GM21390 (cell line): ENCODE measurements at regions not wholly inside any gene's neighbourhood (a gene's known extent, or its start where the extent isn't known, plus 50 kb on each side); places are given as distances from the start of the nearest gene placed in this dataset.

Experiments
- ATAC-seq: cut with Tn5 transposase; IDR thresholded peaks from one replicate; pipeline ENCODE4 v1.9.1; 2021; ENCODE audit not compliant: unreplicated experiment

DNA sequence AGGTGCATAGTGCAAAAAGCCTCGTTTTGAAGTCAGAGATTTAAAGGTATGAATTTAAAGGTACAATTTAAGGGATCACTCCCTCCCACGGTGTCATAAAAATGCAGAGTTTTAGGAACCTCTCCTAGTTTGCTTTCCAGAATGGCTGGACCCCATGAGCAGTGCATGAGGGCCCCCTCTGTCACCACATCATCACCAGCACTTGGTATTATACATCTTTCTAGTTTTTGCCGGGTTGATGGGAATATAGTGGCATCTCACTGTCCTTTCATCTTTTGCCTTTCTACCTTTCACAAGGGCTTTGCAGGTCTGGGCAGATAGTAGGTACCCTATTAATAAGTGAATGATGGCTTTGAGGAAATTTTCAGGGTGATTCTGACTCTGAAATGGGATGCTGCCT lies 103.6 kb upstream of the AGBL1 start:
- ATAC-seq = no peak

DNA sequence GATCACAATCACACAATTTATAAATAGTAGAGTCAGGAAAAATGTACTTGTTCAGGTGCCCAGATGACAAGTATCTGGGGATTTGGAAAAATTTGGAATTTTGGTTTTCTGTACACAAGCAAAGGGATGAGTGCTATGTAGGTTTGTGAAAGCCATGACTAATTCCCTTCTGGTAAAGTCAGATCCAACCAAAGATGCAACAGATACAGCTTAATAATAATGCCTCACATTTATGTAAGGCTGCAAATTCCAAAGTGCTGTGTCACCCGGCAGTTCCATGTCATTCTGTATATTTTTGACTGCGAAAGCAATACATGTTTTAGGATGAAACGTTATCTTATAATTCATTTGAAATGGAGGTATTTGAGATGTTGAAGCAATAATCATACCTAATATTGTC lies 102.7 kb upstream of the AGBL1 start:
- ATAC-seq = no peak

DNA sequence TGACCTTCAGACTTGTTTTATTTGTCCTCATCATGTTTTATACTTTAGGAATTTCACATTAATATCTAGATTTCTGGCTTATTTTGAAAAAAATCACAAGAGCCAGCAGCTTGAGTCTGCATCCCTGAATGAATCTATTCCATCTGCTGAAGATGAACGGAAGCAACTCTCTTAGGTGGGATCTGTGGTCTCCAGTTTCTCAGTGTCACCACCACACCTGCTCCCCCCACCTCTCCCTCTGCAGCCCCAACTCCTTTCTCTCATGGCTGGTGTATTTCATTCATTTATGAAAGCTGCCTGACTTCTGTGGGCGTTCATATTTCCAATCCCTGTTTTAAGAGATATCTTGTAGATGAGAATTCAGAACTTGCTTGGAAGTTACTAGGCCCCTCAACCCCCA lies 102.1 kb upstream of the AGBL1 start:
- ATAC-seq = no peak

- no peak for ATAC-seq
These were observed 99.7 kb upstream of the AGBL1 start for GRCh38 chr15:85979929-85980328.

DNA sequence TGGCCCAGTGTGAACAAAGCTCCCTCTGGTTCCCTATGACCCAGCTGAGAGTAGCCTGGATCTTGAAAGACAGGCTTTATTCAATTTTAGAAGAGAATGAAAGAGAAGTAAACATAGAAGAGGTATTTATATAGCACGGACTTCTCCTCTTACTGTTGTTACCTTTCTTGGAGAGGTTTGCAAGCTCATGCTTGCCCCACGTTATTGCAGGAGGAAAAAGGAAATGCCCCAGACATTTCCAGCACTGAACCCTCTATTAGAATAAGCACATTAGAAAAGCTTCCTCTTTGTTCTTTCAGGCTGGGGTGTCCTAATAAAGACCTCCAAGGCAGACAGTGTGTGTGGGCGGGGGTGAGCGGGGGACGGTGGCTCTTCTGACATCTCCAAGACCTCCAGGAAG lies 98.7 kb upstream of the AGBL1 start:
- ATAC-seq = no peak

DNA sequence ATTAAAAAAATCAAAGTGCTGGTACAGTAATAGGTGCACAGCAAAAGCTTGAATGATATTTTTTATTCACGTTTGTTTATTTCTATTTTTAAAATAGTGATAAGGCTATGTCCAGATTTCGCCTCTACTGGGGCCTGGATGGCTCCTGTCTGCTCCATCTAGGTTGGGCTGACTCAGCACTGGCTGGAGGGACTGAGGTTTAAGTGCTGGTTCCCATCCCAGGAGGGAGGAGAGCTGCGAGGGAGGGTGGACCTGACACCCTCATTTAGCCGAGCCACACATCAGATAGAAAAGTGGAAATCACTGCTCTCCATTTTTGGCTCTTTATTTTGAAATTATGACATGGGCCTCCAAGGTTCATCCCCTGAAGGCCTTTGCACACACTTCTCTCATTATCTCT lies 95.4 kb upstream of the AGBL1 start:
- ATAC-seq = no peak

DNA sequence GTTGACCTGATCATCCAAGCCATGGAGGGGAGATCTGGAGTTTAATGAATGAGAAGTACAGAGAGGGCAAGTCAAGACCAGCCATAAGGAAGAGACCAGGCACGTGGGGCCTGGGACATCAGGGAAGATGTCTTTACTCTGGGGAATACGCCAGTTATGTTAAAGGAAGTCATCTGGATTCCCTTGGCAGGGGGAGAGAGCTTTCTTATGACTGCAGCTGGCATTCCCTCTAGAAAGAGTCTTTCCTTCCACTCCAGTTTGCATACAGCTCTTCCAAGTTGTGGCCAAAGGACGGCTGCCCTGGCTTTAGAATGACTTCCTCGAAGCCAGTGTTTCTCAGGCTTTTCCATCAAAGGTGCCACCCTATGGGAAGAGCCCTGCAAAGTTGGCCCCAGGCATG lies 93.6 kb upstream of the AGBL1 start:
- ATAC-seq = no peak

DNA sequence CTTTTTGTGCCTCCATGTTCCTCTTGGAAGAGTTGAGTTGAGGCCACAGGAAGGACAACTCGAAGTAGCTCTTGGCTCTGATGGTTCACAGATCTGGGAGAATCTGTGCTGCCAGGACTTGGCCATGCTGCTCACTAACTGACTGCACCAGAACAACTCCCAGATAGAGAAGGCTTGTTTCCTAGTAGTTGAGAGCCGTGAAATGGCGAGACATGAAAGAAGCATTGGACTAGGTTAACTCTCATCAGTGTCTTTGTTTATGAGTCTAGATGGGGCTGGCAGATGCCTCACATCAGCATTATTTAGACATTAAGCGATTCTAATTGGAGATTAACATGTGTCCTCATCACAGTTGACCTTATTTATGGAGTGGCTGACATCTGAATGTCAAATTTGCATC lies 92.9 kb upstream of the AGBL1 start:
- ATAC-seq = no peak

DNA sequence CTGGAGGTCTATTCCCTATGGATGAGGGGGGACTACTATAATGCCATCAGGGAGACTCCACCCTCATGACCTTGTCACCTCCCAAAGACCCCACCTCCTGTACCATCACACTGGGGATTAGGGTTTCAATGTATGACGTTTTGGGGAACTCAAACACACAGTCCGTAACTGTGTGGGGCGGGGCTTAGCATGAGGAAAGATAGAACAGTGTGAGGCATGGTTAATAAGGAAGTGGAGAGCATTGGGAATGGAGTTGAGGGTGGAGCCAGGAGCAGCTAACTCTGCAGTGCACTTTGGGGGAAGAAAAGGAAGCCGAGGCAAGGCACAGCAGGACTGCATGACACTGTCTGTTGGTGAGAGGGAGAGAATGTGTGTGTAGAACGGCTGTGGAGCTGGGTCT lies 90.9 kb upstream of the AGBL1 start:
- ATAC-seq = no peak

- no peak for ATAC-seq
These were observed 87.4 kb upstream of the AGBL1 start for GRCh38 chr15:85992224-85992623.

DNA sequence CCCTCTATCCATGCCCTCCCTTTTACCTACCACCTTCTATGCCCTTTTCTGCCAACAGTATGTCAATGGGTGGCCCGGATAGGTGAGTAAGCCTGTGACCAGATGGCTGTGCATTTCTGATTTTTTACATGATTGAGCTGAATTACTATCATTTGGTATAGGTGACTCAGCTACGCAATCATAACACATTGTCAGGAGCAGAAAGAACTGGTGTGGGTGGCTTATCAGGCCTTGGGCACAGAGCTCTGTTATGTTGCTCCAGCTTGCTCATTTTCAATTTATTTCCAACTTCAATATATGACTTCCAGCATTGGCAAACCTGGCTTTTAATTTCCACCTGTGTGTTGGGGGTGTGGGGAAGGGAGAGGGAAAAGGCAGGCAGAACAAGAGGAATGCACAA lies 86.6 kb upstream of the AGBL1 start:
- ATAC-seq = no peak

GRCh38 chr15:85997618-85998017 lies 82.1 kb upstream of the AGBL1 start:
- no peak for ATAC-seq

DNA sequence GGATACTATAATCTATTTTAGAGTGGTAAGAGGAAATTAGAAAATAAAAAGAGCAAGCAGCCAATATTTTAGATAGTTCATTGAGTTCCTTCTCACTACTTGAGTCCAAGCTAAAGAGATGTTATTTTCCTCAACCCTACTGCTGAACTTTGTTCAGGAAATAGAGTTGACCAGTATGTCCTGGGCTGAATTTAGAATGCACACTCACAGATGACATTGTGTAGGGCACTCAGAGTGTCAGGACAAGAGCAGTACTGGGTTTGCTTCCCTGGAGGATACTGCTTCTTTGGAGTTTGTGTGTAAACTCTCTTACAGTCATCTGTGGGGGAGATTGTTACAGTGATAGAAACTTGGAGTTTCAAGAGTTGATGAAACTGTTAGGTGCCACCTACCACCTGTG lies 80.0 kb upstream of the AGBL1 start:
- ATAC-seq = no peak

DNA sequence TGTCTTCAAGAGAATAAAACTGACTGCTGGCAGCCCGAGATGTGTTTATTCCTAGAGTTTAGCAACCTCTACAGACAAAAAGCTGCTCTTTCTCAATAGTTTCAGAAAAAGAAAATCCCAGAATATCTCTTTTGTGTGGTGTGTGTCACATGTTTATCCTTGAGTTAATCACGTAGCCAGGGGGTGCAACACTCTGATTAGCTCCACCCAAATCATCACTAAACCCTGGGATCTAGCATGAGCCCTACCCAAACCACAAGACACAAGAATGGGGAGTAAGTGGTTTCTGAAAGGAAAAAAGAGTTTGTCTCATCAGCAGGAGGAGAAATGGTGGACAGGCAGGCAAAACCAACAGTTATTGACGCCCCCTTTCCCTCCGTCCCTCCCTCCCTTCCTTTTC lies 78.5 kb upstream of the AGBL1 start:
- no peak for ATAC-seq

DNA sequence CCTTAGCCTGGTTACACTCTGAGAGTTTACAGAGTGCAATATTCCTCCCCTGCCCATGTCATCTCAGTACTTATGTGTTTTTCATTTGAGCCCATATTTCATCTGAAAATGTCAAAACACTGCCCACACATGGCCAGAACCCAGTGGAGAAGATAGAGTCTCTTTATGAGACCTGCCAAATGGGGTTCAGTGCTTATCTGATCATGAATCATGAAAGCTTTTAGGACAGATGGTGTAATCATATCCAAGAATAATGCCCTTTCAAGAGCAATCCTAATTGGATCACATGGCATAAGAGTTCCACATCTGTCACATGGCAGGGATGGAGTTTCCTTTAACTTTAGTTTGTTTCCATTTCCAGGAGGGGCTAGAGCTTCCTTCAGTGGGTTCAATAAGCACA lies 77.2 kb upstream of the AGBL1 start:
- no peak for ATAC-seq

GRCh38 chr15:86004061-86004460 lies 75.6 kb upstream of the AGBL1 start:
- ATAC-seq = no peak

- no peak for ATAC-seq
These were observed 73.1 kb upstream of the AGBL1 start for GRCh38 chr15:86006546-86006945.

DNA sequence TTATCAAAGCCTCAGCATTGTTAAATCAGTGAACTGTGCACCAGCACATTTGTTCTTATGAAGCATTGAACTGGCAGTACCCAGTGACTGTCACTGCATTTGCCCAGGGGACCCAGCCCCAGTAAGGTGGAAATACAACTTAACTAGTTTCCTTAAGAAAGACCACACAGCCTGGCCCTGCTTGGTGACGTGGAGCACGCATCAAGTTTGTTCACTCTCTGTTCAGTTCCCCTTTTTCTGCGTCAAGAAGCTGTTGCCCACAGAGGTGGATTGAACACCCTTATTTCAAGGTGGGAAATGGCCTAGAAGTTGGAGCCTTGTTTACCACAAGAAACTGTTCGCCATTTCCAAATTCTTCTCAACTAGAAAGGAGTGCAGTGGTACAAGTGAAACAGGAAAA lies 69.9 kb upstream of the AGBL1 start:
- no peak for ATAC-seq

GRCh38 chr15:86010398-86010797 lies 69.3 kb upstream of the AGBL1 start:
- no peak for ATAC-seq

DNA sequence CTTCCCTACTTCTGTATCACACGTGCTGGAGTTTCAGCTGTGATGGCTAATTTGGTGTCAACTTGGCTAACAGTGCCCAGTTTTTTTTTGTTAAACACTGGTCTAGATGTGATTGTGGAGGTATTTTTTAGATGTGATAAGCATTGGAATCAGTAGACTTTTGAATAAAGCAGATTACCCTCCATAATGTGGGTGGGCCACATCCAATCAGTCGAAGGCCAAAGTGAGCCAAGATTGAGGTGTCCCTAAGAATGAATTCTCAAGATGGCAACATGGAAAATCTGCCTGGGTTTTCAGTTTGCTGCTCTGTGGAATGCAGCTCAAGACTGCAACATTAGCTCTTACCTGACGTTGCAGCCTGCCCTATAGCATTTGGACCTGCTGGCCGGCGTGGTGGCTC lies 68.8 kb upstream of the AGBL1 start:
- no peak for ATAC-seq

GRCh38 chr15:86014016-86014415 lies 65.7 kb upstream of the AGBL1 start:
- no peak for ATAC-seq

DNA sequence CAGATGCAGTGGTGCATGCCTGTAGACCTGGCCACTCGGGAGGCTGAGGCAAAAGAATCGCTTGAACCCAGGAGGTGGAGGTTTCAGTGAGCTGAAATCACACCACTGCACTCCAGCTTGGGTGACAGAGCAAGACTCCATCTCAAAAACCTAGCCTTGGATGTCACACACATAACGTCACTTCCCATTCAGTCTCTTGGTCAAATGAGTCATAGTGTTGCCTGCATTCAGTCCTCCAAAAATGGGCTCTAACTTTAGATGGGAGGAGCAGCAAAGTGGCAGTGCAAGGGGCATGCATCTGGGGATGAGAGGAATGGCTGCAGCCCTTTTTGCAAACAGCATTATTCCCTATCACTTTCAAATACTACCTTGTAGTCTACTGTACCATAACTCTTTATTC lies 62.9 kb upstream of the AGBL1 start:
- no peak for ATAC-seq

DNA sequence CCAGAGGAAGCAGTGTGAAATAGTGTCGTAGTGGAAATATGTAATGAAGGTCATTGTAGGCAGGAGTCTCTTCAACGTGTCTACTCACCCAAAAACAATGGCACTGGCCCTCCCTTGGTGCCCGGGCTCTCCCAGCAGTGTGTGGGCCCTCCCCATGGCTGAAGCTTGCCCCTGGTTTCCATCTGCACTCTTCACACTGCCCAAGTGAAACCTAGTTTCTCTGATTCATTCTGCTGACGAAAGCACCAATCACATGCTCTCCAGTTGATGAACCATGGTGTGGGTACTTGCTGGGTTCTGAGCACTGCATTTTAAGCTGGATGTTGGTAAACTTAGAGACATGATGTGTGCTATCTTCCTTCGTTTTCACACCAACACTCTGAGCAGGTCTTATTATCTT lies 61.0 kb upstream of the AGBL1 start:
- no peak for ATAC-seq
